ENCODE measurements at regions not wholly inside any gene's neighbourhood (a gene's known extent, or its start where the extent isn't known, plus 50 kb on each side); places are given as distances from the start of the nearest gene placed in this dataset.

- TF ChIP-seq FOXA1 (IDR thresholded peaks at IDR 0.05) (no peak), RAD21 (IDR thresholded peaks at IDR 0.05) (no peak), CTCF (IDR thresholded peaks at IDR 0.05; ENCODE audit: low read depth, low read length, missing input control) (no peak), SP1 (IDR thresholded peaks at IDR 0.05) (no peak), RXRA (IDR thresholded peaks at IDR 0.05) (no peak), NR2F2 (IDR thresholded peaks at IDR 0.05) (no peak), YY1 (IDR thresholded peaks at IDR 0.05) (no peak), MAX (IDR thresholded peaks at IDR 0.05) (no peak), TAF1 (conservative IDR thresholded peaks at IDR 0.05) (no peak), REST (IDR thresholded peaks at IDR 0.05) (no peak)
These were observed 433.0 kb upstream of the REG3G start for GRCh38 chr2:78592491-78592890.
